HUES6 (cell line): ENCODE measurements at regions not wholly inside any gene's neighbourhood (a gene's known extent, or its start where the extent isn't known, plus 50 kb on each side); places are given as distances from the start of the nearest gene placed in this dataset.
"Not testable (repeated sequence)": the region's sequence is repeated elsewhere in the genome, so short reads cannot be mapped to it uniquely, and the experiment has no call there.

ENCODE experiments used
- H3K27ac ChIP-seq: 2 replicates; pipeline ENCODE4 v1.7.0; 2013; ENCODE audit warnings: low read depth, mild to moderate bottlenecking, low read length, inconsistent platforms
- H3K27me3 ChIP-seq: 2 replicates; pipeline ENCODE4 v1.6.1; 2013; ENCODE audit warnings: low read length; ENCODE audit not compliant: control insufficient read depth, insufficient read depth
- H3K36me3 ChIP-seq: 2 replicates; pipeline ENCODE4 v1.6.1; 2013; ENCODE audit warnings: low read length; ENCODE audit not compliant: control insufficient read depth, insufficient read depth
- H3K4me1 ChIP-seq: 2 replicates; pipeline ENCODE4 v1.6.1; 2013; ENCODE audit warnings: low read length; ENCODE audit not compliant: control insufficient read depth, insufficient read depth
- H3K4me3 ChIP-seq: 2 replicates; pipeline ENCODE4 v1.5.1; 2013; ENCODE audit warnings: low read depth, low read length
- H3K9ac ChIP-seq: one replicate; pipeline ENCODE4 v1.6.1; 2013; ENCODE audit warnings: mild to moderate bottlenecking, low read length
- H3K9me3 ChIP-seq: 2 replicates; pipeline ENCODE4 v1.6.1; 2013; ENCODE audit warnings: low read depth, low read length; ENCODE audit not compliant: control insufficient read depth, insufficient read depth

DNA sequence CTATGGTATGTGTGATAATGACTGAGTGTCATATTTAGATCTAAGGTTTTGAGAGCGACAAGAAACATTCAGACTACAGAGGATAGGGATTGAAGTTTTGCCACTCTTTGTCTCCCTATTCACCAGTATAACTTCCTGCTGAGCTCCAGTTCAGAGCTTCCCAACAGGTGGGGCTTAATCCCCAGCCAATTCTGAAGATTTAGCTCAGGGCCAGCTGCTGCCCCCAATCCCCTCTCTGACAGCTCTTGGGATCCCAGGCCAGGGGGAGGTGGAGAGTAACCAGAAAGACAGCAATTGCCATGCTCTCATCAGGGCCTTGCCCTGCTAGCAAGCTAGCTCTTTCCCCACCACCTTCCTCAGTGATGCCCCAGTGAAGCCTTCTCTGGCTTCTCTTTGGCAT, 57.8 kb downstream of the TRIL start:
- H3K9me3 ChIP-seq, result no peaks in the 10 kb centered on the region

DNA sequence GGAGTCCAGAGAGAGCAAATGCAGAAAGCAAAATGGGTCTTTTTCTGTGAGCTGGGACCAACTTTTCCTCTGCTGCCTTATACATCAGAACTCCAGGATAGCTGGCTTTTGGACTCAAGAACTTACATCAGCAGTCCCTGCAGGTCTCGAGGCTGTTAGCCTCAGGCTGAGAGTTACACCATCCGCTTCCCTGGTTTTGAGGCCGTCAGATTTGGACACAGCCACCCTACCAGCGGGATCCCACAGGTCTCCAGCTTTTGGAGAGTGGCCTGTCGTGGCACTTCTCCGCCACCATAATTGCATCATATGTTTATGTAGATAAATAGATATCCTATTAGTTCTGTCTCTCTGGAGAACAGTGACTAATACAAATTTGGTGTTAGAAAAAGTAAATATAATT, 64.2 kb downstream of the TRIL start:
- no peak overlapping the region for H3K27ac ChIP-seq
- H3K9ac ChIP-seq, result no peak overlapping the region
- no peaks in the 10 kb centered on the region for H3K27me3 ChIP-seq
- no peaks in the 10 kb centered on the region for H3K36me3 ChIP-seq
- H3K4me3 ChIP-seq, result no peak overlapping the region
- peaks cover 20% of the 10 kb centered on the region for H3K4me1 ChIP-seq
- H3K9me3 ChIP-seq, result no peaks in the 10 kb centered on the region

More for the DNA sequence above, 57.8 kb downstream of the TRIL start:
- H3K27me3 ChIP-seq, result no peaks in the 10 kb centered on the region
- H3K27ac ChIP-seq, result no peak overlapping the region
- H3K4me3 ChIP-seq, result no peak overlapping the region
- H3K4me1 ChIP-seq, result peaks cover 21% of the 10 kb centered on the region; the same call in 1 of the 2 replicates
- no peak overlapping the region for H3K9ac ChIP-seq
- no peaks in the 10 kb centered on the region for H3K36me3 ChIP-seq

DNA sequence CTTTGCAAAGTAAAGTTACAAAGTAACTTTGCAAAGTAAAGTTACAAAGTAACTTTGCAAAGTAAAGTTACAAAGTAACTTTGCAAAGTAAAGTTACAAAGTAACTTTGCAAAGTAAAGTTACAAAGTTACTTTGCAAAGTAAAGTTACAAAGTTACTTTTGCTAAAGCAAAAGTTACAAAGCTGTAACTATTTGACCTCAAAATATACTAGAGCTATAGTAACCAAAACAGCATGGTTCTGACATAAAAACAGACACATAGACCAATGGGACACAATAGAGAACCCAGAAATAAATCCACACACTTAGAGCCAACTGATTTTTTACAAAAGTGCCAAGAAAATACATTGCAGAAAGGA, 66.3 kb downstream of the TRIL start:
- H3K9ac ChIP-seq, H3K9me3 ChIP-seq, H3K36me3 ChIP-seq, H3K4me3 ChIP-seq, H3K27ac ChIP-seq, H3K27me3 ChIP-seq: not testable (repeated sequence)
- peaks cover 20% of the 10 kb centered on the region for H3K4me1 ChIP-seq

DNA sequence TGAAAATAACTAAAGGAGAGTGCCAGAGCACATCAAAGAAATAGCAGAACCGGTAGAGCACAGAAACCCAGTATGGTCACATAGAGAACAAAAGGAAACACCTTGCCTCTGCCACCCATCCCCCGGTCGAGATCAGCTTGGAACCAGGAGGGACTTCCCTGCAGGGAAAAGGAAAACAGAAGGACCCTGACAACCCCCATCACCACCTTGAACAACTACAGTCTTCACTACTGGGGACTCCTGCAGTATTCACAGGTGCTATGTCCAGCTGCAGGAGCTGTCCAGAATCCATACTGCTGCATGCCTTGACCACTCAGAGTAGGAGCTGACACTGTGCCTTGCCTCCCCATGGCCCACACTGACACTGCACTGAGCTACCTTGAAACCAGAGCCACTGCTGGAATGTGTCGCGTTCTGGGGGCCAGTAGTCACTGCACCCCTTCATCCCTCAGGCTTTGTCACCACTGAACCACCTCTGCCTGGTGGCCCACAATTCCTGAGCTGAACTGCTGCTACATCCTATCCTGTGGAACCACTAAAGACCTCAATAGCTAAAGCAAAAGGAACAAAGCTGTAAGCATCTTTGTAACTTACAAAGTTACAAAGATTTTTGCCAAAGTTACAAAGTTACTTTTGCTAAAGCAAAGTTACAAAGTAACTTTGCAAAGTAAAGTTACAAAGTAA, 66.8 kb downstream of the TRIL start:
- Histone ChIP-seq H3K4me3 (no peak overlapping the region), H3K36me3 (no peaks in the 10 kb centered on the region), H3K9ac (no peak overlapping the region), H3K27me3 (no peaks in the 10 kb centered on the region), H3K4me1 (peaks cover 20% of the 10 kb centered on the region), H3K9me3 (no peaks in the 10 kb centered on the region; the same call in 1 of the 2 replicates), H3K27ac (peak overlapping the region; percentile 87; the same call in 1 of the 2 replicates)

DNA sequence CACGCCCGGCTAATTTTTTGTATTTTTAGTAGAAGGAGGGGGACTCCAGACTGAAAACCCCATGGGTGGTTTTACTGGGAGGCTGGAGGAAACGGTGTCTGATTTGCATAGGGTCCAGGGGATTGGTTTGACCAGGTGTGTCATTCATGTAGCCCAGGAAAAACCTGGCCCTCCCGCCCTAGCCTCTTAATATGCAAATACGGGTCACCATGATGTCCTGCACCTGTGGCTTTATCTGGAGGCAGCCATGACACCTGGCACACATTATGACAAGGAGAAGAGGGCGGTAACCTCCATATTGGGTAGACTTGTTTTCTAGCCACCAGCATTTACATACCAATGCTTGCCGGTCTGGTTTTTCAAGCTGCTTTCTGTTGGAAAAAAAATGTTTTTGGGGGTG, 68.0 kb downstream of the TRIL start:
- H3K36me3 ChIP-seq, result no peaks in the 10 kb centered on the region
- no peak overlapping the region for H3K9ac ChIP-seq
- no peak overlapping the region for H3K4me3 ChIP-seq
- no peaks in the 10 kb centered on the region for H3K27me3 ChIP-seq
- peak overlapping the region; percentile 87 for H3K27ac ChIP-seq
- peaks cover 20% of the 10 kb centered on the region for H3K4me1 ChIP-seq
- H3K9me3 ChIP-seq, result no peaks in the 10 kb centered on the region; the same call in 1 of the 2 replicates

DNA sequence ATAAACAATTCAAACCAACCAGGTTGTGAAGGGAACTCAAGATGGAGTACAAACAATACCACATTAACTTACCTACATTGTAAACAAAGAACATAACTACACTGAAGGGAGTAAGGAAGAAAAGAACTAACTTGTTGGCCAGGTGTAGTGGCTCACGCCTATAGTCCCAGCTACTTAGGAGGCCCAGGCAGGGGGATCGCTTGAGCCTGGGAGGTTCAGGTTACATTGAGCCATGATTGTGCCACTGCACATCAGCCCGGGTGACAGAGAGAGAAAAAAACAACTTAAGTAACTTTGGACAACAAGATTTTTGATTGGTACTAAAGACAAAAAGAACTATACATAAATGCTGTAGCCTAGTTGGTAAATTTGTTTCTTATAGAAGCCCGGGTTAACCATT, 68.8 kb downstream of the TRIL start:
- Histone ChIP-seq H3K27me3 (no peaks in the 10 kb centered on the region), H3K36me3 (no peaks in the 10 kb centered on the region), H3K27ac (no peak overlapping the region), H3K9ac (no peak overlapping the region), H3K4me3 (no peak overlapping the region), H3K4me1 (peaks cover 20% of the 10 kb centered on the region), H3K9me3 (no peaks in the 10 kb centered on the region; the same call in 1 of the 2 replicates)

DNA sequence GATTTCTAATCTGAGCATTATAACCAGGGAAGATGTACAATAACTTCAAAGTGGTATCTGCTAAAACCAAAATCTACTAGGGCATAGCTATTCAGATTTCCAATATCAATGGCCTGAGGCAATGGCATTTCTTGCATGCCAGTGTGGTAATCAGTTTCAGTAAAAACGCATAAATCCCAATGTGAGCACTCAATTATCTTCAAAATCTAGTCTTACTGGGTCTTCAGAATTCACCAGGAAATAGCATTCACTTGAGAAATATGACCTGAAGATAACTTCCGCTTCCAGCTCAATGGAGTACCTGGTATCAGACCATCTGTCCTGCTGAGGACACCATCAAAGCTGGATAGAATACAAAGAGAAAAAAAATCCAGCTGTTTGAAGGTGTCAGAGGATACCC, 72.4 kb downstream of the TRIL start:
- Histone ChIP-seq H3K36me3 (no peaks in the 10 kb centered on the region), H3K9ac (no peak overlapping the region), H3K9me3 (no peaks in the 10 kb centered on the region; the same call in 1 of the 2 replicates), H3K27ac (no peak overlapping the region), H3K27me3 (no peaks in the 10 kb centered on the region), H3K4me3 (no peak overlapping the region), H3K4me1 (peaks cover 12% of the 10 kb centered on the region)

DNA sequence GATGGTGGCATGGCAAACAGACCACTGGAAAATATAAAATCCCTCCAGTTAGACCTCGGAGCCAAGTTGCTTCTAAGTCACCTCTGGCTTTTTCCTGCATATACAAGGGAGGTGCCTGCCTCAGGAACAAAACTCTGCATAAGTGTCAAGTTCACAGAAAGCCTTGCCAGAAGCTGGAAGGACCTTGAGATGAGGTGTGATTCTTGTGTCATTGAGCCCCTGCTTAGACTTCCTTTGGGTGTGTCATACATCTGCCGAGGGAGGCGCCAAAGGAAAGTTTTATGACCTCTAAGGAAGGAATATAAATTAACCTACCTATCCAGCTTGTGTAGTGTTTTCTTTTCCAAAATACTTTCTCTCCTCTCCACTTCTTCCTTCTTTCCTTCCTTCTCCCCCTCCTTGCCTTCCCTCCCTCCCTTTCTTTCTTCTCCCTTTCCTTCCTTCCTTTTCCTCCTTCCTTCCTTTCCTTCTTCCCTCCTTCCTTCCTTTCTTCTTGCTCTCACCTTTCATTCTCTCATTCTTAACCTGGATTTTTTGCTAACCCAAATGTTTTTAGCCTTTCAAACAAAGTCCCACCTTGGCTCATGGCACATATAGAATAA, 75.2 kb downstream of the TRIL start:
- H3K4me3 ChIP-seq, result no peak overlapping the region
- no peaks in the 10 kb centered on the region; the same call in 1 of the 2 replicates for H3K9me3 ChIP-seq
- H3K27me3 ChIP-seq, result no peaks in the 10 kb centered on the region
- H3K27ac ChIP-seq, result no peak overlapping the region
- H3K9ac ChIP-seq, result no peak overlapping the region
- H3K36me3 ChIP-seq, result no peaks in the 10 kb centered on the region
- H3K4me1 ChIP-seq, result no peaks in the 10 kb centered on the region

DNA sequence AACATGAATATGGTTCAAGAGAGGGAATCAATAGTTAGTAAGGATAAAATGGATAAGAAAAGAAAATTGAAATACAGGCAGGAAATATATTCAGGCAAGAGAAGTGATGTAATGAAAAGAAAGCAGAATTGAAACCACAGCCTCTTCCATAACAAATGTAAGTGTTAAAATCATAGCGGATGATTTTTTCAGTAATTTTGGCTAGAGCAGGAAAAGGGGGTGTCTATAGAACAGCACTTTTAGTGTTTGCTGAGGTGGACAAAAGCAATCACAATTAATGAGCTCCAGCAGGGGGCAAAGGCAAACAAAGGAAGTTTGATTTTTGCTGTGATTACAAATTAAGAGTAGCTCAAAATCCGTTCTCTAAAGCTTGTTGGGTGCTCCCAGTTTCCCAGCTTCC, 79.0 kb downstream of the TRIL start:
- Histone ChIP-seq H3K4me1 (no peaks in the 10 kb centered on the region), H3K27ac (no peak overlapping the region), H3K4me3 (no peak overlapping the region), H3K9me3 (no peaks in the 10 kb centered on the region), H3K36me3 (no peaks in the 10 kb centered on the region), H3K9ac (no peak overlapping the region), H3K27me3 (no peaks in the 10 kb centered on the region)

DNA sequence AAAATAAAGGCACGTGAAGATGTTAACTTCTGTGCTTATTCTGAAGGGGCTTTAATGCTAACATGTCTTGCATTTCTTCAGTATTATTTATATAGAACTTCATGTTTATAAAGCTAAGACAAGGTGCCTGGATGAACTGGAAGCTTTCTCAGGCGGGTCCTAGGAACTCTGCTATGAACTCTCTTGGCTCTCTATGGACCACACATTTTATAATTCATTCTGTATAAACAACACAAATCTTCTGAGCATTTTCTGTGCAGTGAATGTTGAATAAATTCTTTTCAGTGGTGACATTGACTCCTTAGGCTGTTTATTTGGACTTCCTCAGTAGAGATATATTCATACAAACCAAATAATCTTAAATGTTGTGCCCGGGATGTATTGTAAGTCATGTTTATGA, 79.6 kb downstream of the TRIL start:
- no peaks in the 10 kb centered on the region for H3K27me3 ChIP-seq
- H3K4me3 ChIP-seq, result no peak overlapping the region

More for the DNA sequence above, 79.6 kb downstream of the TRIL start:
- Histone ChIP-seq H3K27ac (no peak overlapping the region), H3K9ac (no peak overlapping the region), H3K4me1 (no peaks in the 10 kb centered on the region), H3K9me3 (no peaks in the 10 kb centered on the region), H3K36me3 (no peaks in the 10 kb centered on the region)
